HAP-1 (cell line): ENCODE measurements at regions not wholly inside any gene's neighbourhood (a gene's known extent, or its start where the extent isn't known, plus 50 kb on each side); places are given as distances from the start of the nearest gene placed in this dataset.

Source experiments
- DNase-seq, 2 experiments: peaks; one replicate each; pipeline ENCODE4 v3.0.0-alpha.2; 2016 to 2020; ENCODE audit warnings: low spot score in 2 of 2
- H3K27me3 ChIP-seq: fragments of 250-450 bp; sonication (Bioruptor Pico); 2 replicates; pipeline ENCODE4 v1.5.1; 2020; ENCODE audit warnings: low read depth, mild to moderate bottlenecking, moderate library complexity
- H3K36me3 ChIP-seq: fragments of 250-450 bp; sonication (Bioruptor Pico); replicated peaks from 2 replicates; pipeline ENCODE4 v1.5.1; 2020; ENCODE audit warnings: mild to moderate bottlenecking
- H3K4me1 ChIP-seq: fragments of 250-450 bp; sonication (Bioruptor Pico); 2 replicates; pipeline ENCODE4 v1.5.1; 2020; ENCODE audit warnings: mild to moderate bottlenecking
- H3K4me3 ChIP-seq: fragments of 250-450 bp; sonication (Bioruptor Pico); 2 replicates; pipeline ENCODE4 v1.5.1; 2020; ENCODE audit warnings: mild to moderate bottlenecking, moderate library complexity
- H3K9me3 ChIP-seq: fragments of 250-450 bp; sonication (Bioruptor Pico); 2 replicates; pipeline ENCODE4 v1.5.1; 2020; ENCODE audit warnings: mild to moderate bottlenecking, moderate library complexity
- in situ Hi-C: fragments of 300-500 bp; cut with MboI; formaldehyde crosslinking; loops from 3 replicates; pipeline ENCODE4 v1.14.3; 2020; ENCODE audit warnings: low sequenced_read_pairs, inconsistent platforms, mixed read lengths

DNA sequence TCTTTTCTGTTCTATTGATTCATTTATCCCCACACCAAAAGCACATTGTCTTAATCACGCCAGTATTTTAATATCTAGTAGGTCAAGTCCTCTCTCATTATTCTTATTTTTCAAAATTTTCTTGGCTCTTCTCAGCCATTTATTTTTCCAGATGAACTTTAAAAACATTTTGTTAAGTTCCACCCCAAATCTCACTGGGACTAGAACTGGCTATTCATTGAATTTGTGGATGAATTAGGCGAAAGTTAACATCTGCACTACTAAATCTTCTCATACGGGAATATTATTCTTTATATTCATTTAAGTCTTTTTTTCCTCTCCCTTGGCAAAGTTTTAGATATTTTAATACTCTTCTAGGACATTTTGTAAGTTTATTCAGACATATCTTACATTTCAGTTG is 295.2 kb upstream of the MGMT start:
- DNase-seq = no peak
- in situ Hi-C loops = no loop called here
- Histone ChIP-seq H3K4me3 (no peak overlapping the region), H3K9me3 (no peaks in the 10 kb centered on the region), H3K27me3 (no peaks in the 10 kb centered on the region), H3K4me1 (no peaks in the 10 kb centered on the region), H3K36me3 (no peaks in the 10 kb centered on the region)

DNA sequence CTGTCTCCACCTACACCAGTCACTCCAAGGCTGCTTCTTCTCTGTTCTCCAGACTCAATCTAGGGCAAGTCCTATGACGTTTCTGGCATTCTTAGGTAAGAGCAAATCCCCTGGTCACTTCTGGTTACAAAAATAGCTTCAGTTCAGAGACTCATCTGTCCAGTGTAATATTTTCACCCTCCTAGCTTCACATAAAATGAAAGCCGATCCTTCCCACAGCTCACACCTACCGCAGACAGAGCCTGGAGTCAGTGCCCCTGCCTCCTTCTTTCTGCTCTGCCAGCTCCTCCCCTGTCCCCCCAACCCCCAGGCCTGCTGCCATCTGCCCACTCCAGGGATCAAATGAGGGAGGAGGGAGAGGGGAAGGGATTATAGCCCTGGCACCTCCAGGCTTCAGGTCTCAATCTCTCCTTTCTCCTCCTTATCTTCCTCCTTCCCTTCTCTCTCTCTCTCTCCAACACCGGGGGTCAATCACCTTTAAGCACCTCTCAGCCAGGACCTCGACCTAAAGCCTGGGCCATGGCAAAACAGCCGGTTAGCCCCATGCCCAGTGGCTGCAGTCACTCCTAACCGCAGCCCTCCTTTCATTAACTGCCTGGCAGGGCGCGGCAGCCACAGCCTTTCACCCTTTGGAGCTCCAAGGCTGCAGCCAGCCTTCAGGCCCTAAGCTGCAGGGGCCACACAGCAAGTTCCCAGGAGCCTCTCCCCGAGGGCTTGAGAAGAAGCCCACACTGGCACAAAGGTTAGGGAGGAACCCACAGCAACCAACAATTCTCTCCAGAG is 292.6 kb upstream of the MGMT start:
- Histone ChIP-seq H3K36me3 (no peaks in the 10 kb centered on the region), H3K9me3 (no peaks in the 10 kb centered on the region), H3K4me3 (no peak overlapping the region), H3K27me3 (no peaks in the 10 kb centered on the region), H3K4me1 (no peaks in the 10 kb centered on the region)
- in situ Hi-C loops = no loop called here
- no peak for DNase-seq

DNA sequence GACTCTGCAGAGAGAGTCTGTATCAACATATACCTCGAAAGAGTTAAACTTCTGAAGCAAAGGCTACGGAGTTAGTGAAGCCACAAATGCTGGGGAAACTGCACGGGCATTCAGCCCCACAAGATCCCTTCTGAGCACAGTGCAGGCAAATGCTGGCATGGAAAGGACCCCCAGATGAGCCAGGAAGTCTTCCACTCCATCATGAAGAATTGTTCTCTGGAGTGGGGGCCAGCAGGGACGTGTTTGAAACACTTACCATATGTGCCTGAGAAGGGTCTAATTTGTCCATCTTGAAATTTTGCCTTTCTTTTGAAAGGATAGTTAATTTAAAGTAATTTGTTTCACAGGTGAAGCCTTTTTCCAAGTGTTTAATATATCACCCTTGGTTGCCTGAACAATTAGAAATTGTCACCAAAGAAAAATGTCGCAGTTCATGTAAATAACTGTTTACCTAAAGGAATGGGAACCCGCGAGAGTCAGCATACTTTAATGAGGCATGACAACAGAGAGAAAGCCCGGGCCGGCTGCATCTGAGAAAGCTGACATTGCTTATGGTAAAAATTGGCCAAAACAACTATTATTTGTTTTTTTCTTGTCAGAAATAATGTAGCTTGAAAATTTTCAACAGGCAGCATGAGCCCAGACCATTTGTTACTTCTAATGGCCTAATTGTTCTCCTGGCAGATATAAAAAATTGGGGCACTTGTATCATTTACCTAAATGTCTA is 287.6 kb upstream of the MGMT start:
- Histone ChIP-seq H3K4me3 (no peak overlapping the region), H3K36me3 (no peaks in the 10 kb centered on the region), H3K4me1 (no peaks in the 10 kb centered on the region), H3K9me3 (no peaks in the 10 kb centered on the region), H3K27me3 (no peaks in the 10 kb centered on the region)
- no peak for DNase-seq
- in situ Hi-C loops = no loop called here

DNA sequence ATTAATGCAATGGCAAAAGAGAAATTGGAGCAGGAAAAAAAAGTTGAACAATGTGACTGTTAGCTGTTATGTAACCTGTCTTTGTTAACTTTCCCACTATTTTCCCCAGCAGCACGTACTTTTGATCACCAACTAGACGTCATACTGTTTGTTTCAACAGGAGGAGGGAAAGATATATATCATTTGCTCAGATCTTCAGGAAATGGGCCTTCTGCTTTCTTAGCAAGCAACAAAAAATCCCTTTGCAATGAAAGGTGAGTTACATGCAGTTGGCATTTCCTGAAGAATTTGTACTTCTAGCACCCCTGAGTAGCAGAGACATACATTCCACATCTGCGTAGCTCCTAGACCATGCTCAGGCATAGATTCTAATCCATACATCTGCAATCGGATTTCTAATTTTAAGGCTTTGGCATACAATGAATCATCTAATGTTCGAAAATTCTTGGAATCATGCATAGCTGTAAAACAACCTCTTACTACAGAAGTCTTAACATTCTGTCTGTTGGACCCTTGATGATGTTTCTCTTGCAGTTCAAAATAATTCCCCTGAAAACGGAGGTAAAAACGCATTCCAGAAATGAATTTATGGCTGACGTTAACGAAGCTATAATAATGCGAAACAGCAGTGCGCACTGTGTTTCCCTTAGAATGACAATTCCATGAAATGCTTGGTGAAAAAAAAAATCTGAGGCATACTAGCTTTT is 286.9 kb upstream of the MGMT start:
- Histone ChIP-seq H3K27me3 (no peaks in the 10 kb centered on the region), H3K36me3 (no peaks in the 10 kb centered on the region), H3K4me3 (no peak overlapping the region), H3K4me1 (no peaks in the 10 kb centered on the region), H3K9me3 (no peaks in the 10 kb centered on the region)
- DNase-seq = no peak
- in situ Hi-C loops = no loop called here

GRCh38 chr10:129184196-129184595 is 282.8 kb upstream of the MGMT start:
- DNase-seq = no peak
- no peaks in the 10 kb centered on the region for H3K4me1 ChIP-seq
- no peaks in the 10 kb centered on the region for H3K9me3 ChIP-seq
- no peaks in the 10 kb centered on the region for H3K36me3 ChIP-seq
- no peak overlapping the region for H3K4me3 ChIP-seq
- no peaks in the 10 kb centered on the region for H3K27me3 ChIP-seq
- in situ Hi-C loops = no loop called here

DNA sequence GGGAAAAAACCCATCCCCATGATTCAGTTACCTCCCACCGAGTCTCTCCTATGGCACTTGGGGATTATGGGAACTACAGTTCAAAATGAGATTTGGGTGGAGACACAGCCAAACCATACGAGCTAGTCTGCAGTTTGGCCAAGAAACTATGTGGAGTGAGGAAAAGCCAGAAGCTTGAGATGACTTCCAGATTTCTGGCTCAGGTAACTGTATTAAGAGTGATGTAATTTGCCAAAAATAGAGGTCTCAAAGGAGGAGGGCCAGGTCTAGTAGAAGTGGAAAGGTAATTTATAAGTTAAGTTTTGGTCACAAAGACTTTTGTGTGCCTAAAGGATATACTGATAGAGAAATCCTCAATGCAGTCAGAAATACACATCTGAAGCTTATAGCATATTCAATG is 279.7 kb upstream of the MGMT start:
- no peaks in the 10 kb centered on the region for H3K27me3 ChIP-seq
- no peaks in the 10 kb centered on the region for H3K9me3 ChIP-seq

GRCh38 chr10:129191797-129192196 is 275.2 kb upstream of the MGMT start:
- no peaks in the 10 kb centered on the region for H3K27me3 ChIP-seq
- H3K36me3 ChIP-seq = no peaks in the 10 kb centered on the region
- H3K9me3 ChIP-seq = no peaks in the 10 kb centered on the region
- H3K4me3 ChIP-seq = no peak overlapping the region
- H3K4me1 ChIP-seq = no peaks in the 10 kb centered on the region
- DNase-seq = no peak
- in situ Hi-C loops = no loop called here

More for the DNA sequence above, 279.7 kb upstream of the MGMT start:
- DNase-seq = no peak
- Histone ChIP-seq H3K4me3 (no peak overlapping the region), H3K4me1 (no peaks in the 10 kb centered on the region), H3K36me3 (no peaks in the 10 kb centered on the region)
- in situ Hi-C loops = no loop called here

DNA sequence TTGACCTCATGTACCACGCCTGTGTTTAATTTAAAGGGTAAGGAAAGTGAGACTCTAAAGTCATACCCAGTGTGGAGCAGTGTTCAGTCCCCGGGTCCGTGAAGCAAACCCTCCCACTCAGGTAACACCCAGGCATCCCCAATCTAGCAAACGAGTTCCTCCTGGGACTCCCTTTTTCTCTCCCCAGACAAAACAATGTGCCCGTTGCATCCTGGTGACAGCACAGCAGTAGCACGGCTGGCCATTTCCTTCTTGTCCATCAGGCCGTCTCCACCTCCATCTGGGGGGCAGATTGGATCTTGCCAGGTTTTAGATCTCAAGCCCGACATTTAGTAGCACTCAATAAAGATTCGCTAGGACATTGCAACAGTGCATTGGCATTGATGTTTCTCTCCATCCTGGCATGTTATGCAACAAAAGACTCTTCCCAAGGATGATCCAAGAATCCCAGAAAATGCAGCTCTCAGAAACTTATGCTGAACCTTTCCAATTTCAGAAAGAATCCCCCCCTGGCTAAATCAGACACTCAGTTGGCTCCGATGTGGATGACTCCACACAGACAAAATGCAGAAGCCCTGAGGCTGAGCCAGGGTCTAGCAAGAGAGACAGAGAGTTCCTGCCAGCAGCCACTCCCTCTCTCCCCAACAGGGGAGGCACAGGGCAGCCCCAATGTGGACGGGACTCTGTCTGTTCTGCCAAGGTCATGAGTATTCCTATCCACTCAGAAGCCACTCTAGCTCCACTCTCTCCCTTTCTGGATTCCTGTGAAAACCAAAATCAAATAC is 274.5 kb upstream of the MGMT start:
- Histone ChIP-seq H3K4me3 (no peak overlapping the region), H3K27me3 (no peaks in the 10 kb centered on the region), H3K36me3 (no peaks in the 10 kb centered on the region), H3K9me3 (no peaks in the 10 kb centered on the region), H3K4me1 (no peaks in the 10 kb centered on the region)
- in situ Hi-C loops = no loop called here
- no peak for DNase-seq

GRCh38 chr10:129193148-129193547 is 273.9 kb upstream of the MGMT start:
- H3K36me3 ChIP-seq = no peaks in the 10 kb centered on the region
- no peaks in the 10 kb centered on the region for H3K27me3 ChIP-seq
- no peaks in the 10 kb centered on the region for H3K9me3 ChIP-seq
- DNase-seq = no peak
- H3K4me1 ChIP-seq = no peaks in the 10 kb centered on the region
- in situ Hi-C loops = no loop called here
- H3K4me3 ChIP-seq = no peak overlapping the region

GRCh38 chr10:129194181-129194870 is 272.7 kb upstream of the MGMT start:
- Histone ChIP-seq H3K36me3 (no peaks in the 10 kb centered on the region), H3K4me3 (no peak overlapping the region), H3K4me1 (no peaks in the 10 kb centered on the region), H3K27me3 (no peaks in the 10 kb centered on the region), H3K9me3 (no peaks in the 10 kb centered on the region)
- in situ Hi-C loops = no loop called here
- no peak for DNase-seq

DNA sequence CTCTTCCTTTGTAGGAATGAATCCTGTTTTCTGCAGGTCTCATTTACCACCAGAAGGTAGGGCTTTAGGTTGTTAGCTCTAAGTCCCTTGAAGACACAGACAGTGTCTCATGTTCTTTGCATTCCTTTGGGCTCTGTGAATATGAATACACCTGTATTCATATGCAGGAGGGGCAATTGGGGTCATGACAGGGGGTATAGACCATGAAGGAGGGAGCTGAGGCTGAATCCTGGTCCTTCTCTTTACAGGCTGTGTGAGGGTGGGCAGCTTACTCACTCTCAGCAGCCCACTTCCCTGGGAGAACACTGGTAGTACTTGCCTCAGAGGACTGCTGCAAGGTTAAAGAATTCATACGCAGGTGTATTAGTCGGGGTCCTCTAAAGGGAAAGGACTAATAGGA is 267.2 kb upstream of the MGMT start:
- no peaks in the 10 kb centered on the region for H3K9me3 ChIP-seq
- no peaks in the 10 kb centered on the region for H3K27me3 ChIP-seq
- no peak overlapping the region for H3K4me3 ChIP-seq
- H3K36me3 ChIP-seq = no peaks in the 10 kb centered on the region
- in situ Hi-C loops = no loop called here
- DNase-seq = no peak
- no peaks in the 10 kb centered on the region for H3K4me1 ChIP-seq

- Histone ChIP-seq H3K4me3 (no peak overlapping the region), H3K9me3 (no peaks in the 10 kb centered on the region), H3K36me3 (no peaks in the 10 kb centered on the region), H3K4me1 (no peaks in the 10 kb centered on the region), H3K27me3 (no peaks in the 10 kb centered on the region)
- in situ Hi-C loops = no loop called here
- DNase-seq = no peak
Observed at GRCh38 chr10:129203819-129204218, 263.2 kb upstream of the MGMT start.

DNA sequence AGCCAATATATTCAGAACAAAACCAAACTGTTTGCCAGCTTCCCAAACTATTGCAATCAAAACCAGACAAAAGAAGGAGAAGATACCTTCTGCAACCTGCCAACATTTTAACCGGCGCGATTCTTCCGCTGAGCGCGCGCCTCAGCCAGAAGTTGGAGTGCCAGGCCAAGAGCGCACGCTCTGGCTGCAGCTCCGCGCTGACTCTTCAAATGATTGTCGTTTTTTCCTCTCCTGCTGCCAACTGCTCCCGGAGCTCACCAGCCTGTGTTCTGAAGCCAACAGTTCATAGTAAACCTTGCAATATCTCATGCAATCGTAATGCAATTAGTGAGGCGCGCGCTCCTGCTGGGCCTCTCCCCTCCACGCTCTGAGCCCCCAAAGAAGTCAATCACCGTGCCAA is 259.7 kb upstream of the MGMT start:
- Histone ChIP-seq H3K4me3 (no peak overlapping the region), H3K36me3 (no peaks in the 10 kb centered on the region), H3K4me1 (no peaks in the 10 kb centered on the region), H3K9me3 (no peaks in the 10 kb centered on the region), H3K27me3 (no peaks in the 10 kb centered on the region)
- DNase-seq = no peak
- in situ Hi-C loops = no loop called here
